Neural cell (in vitro differentiated cells): ENCODE measurements at regions not wholly inside any gene's neighbourhood (a gene's known extent, or its start where the extent isn't known, plus 50 kb on each side); places are given as distances from the start of the nearest gene placed in this dataset.

Source experiments
- H2AFZ ChIP-seq: fragments of 200-600, 300-800 bp; sonication (generic), shearing (Covaris generic); 2 replicates; pipeline ENCODE4 v1.6.0; 2014; ENCODE audit warnings: low read depth, mild to moderate bottlenecking, antibody characterized with exemption, low read length, moderate library complexity
- H3F3A ChIP-seq: fragments of 200-600 bp; shearing (Covaris generic); 2 replicates; pipeline ENCODE4 v1.6.1; 2016; ENCODE audit warnings: mild to moderate bottlenecking, moderate library complexity, mixed read lengths, antibody characterized with exemption, low read length; ENCODE audit not compliant: insufficient read depth, poor library complexity, severe bottlenecking
- H3K27ac ChIP-seq: fragments of 200-600, 300-800 bp; sonication (generic), shearing (Covaris generic); 2 replicates; pipeline ENCODE4 v1.5.1; 2014; ENCODE audit warnings: mild to moderate bottlenecking, low read length, moderate library complexity
- H3K27me3 ChIP-seq: fragments of 300-800, 200-600 bp; sonication (generic), shearing (Covaris generic); 2 replicates; pipeline ENCODE4 v1.6.0; 2014; ENCODE audit warnings: mild to moderate bottlenecking, low read depth, low read length, moderate library complexity; ENCODE audit not compliant: insufficient read depth
- H3K36me3 ChIP-seq: fragments of 300-800, 200-600 bp; sonication (generic), shearing (Covaris generic); 2 replicates; pipeline ENCODE4 v1.5.1; 2014; ENCODE audit warnings: mild to moderate bottlenecking, antibody characterized with exemption, low read length, moderate library complexity; ENCODE audit not compliant: insufficient read depth
- H3K4me2 ChIP-seq: fragments of 300-800, 200-600 bp; sonication (generic), shearing (Covaris generic); 2 replicates; pipeline ENCODE4 v1.6.0; 2014; ENCODE audit warnings: mild to moderate bottlenecking, low read length
- H3K4me3 ChIP-seq: fragments of 300-800, 200-600 bp; sonication (generic), shearing (Covaris generic); 2 replicates; pipeline ENCODE4 v1.5.1; 2014; ENCODE audit warnings: mild to moderate bottlenecking, low read length, moderate library complexity
- H3K79me2 ChIP-seq: fragments of 200-600 bp; shearing (Covaris generic); replicated peaks from 2 replicates; pipeline ENCODE4 v1.6.0; 2014; ENCODE audit warnings: mild to moderate bottlenecking, low read length, moderate library complexity; ENCODE audit not compliant: insufficient read depth
- H3K9ac ChIP-seq: fragments of 300-800, 200-600 bp; sonication (generic), shearing (Covaris generic); 2 replicates; pipeline ENCODE4 v1.6.1; 2016; ENCODE audit warnings: mild to moderate bottlenecking, low read length, mixed read lengths
- H3K9me2 ChIP-seq: fragments of 200-600 bp; shearing (Covaris generic); 2 replicates; pipeline ENCODE4 v1.6.1; 2016; ENCODE audit warnings: mild to moderate bottlenecking, low read length, mixed read lengths; ENCODE audit not compliant: insufficient read depth
- H3K9me3 ChIP-seq: fragments of 200-600, 300-800 bp; sonication (generic), shearing (Covaris generic); 2 replicates; pipeline ENCODE4 v1.6.1; 2016; ENCODE audit warnings: mild to moderate bottlenecking, mixed run types, low read length, moderate library complexity, mixed read lengths
- H4K20me1 ChIP-seq: fragments of 200-600 bp; shearing (Covaris generic); 2 replicates; pipeline ENCODE4 v1.6.1; 2016; ENCODE audit warnings: mild to moderate bottlenecking, mixed run types; ENCODE audit not compliant: insufficient read depth
- EP300 ChIP-seq: fragments of 450-650 bp; conservative IDR thresholded peaks from 2 replicates; pipeline ENCODE4 v1.6.1; 2014; ENCODE audit warnings: antibody characterized with exemption, mild to moderate bottlenecking, moderate library complexity; ENCODE audit not compliant: poor library complexity, severe bottlenecking
- EZH2 ChIP-seq: fragments of 200-600, 300-800 bp; shearing (Covaris generic), sonication (generic); IDR thresholded peaks from 2 replicates; pipeline ENCODE4 v1.6.1; 2014; ENCODE audit warnings: antibody characterized with exemption, low read length, borderline replicate concordance, mild to moderate bottlenecking; ENCODE audit not compliant: insufficient read depth, poor library complexity, severe bottlenecking
- MXI1 ChIP-seq: fragments of 450-650 bp; conservative IDR thresholded peaks from 2 replicates; pipeline ENCODE4 v1.6.1; 2014; ENCODE audit warnings: antibody characterized with exemption, mild to moderate bottlenecking; ENCODE audit not compliant: poor library complexity, severe bottlenecking
- POLR2AphosphoS5 ChIP-seq: IDR thresholded peaks from 2 replicates; pipeline ENCODE4 v1.6.1; 2012
- RAD21 ChIP-seq: fragments of 450-650 bp; conservative IDR thresholded peaks from 2 replicates; pipeline ENCODE4 v1.6.1; 2014; ENCODE audit warnings: antibody characterized with exemption, mild to moderate bottlenecking, moderate library complexity
- SMC3 ChIP-seq: fragments of 450-650 bp; conservative IDR thresholded peaks from 2 replicates; pipeline ENCODE4 v1.6.1; 2014; ENCODE audit warnings: antibody characterized with exemption, mild to moderate bottlenecking, moderate library complexity; ENCODE audit not compliant: poor library complexity
- TAF1 ChIP-seq: IDR thresholded peaks from 2 replicates; pipeline ENCODE4 v1.6.1; 2012; ENCODE audit warnings: low read depth
- TF ChIP-seq, protein P1 (sequence below): fragments of 450-650 bp; IDR thresholded peaks from 2 replicates; pipeline ENCODE4 v1.5.1; 2014; ENCODE audit warnings: antibody characterized with exemption, mild to moderate bottlenecking, moderate library complexity; ENCODE audit not compliant: poor library complexity, severe bottlenecking
- TF ChIP-seq, protein P2 (sequence below): IDR thresholded peaks from 2 replicates; pipeline ENCODE4 v1.6.1; 2012; ENCODE audit warnings: borderline replicate concordance

DNA sequence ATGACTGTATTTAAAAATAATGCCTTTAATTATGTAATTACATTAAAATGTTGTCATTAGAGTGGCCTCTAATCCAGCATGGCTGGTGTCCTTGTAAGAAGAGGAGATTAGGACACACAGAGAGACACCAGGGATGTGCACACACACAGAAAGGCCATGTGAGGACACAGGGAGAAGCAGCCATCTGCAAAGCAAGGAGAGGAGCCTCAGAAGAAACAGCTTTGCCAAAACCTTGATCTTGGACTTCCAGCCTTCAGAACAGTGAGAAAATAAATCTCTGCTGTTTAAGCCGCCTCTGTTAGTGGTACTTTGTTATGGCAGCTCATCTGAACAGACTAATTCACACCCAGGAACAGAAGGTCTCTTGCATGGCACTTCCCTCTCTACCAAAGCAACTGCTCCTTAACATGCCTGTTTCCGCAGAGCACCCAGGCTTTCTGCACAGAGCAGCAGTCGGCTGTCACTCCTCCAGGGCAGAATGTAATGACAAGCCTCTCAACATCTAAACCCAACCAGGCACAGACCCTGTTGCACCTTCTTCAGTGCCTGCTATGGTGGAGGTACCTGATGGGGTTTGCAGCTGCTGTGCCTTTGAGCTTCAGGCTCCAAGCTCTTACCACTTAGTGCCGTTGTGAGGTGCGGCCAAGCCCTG is 377.7 kb downstream of the TDRD15 start:
- Histone ChIP-seq H3K36me3 (no peaks in the 10 kb centered on the region), H3K9me2 (no peaks in the 10 kb centered on the region), H4K20me1 (no peaks in the 10 kb centered on the region), H3K79me2 (no peaks in the 10 kb centered on the region), H3K27me3 (no peaks in the 10 kb centered on the region), H3K4me2 (no peak overlapping the region), H2AFZ (no peak overlapping the region), H3K9ac (no peak overlapping the region), H3K4me3 (no peak overlapping the region), H3K9me3 (no peaks in the 10 kb centered on the region), H3K27ac (no peak overlapping the region), H3F3A (no peaks in the 10 kb centered on the region)
- TF ChIP-seq, protein P1, sequence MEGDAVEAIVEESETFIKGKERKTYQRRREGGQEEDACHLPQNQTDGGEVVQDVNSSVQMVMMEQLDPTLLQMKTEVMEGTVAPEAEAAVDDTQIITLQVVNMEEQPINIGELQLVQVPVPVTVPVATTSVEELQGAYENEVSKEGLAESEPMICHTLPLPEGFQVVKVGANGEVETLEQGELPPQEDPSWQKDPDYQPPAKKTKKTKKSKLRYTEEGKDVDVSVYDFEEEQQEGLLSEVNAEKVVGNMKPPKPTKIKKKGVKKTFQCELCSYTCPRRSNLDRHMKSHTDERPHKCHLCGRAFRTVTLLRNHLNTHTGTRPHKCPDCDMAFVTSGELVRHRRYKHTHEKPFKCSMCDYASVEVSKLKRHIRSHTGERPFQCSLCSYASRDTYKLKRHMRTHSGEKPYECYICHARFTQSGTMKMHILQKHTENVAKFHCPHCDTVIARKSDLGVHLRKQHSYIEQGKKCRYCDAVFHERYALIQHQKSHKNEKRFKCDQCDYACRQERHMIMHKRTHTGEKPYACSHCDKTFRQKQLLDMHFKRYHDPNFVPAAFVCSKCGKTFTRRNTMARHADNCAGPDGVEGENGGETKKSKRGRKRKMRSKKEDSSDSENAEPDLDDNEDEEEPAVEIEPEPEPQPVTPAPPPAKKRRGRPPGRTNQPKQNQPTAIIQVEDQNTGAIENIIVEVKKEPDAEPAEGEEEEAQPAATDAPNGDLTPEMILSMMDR: no peak
- TF ChIP-seq TAF1 (no peak), EZH2 (no peak)

DNA sequence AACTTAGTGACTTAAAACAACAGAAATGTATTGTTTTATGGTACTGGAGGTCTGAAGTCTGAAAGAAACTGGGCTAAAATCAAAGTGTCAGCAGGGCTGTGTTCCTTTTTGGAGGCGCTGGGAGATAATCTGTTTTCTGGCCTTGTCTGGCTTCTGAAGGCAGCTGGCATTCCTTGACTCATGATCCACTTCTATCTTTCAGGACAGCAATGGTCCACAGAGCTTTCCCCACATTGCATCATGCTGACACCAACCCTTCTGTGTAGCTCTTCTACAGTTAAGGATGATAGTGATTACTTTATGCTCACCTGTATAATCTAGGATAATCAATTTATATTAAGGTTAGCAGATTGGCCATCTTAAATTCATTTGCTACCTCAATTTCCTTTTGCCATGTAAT is 392.1 kb downstream of the TDRD15 start:
- H3K27ac ChIP-seq: no peak overlapping the region
- H2AFZ ChIP-seq: no peak overlapping the region
- no peaks in the 10 kb centered on the region for H4K20me1 ChIP-seq
- H3K36me3 ChIP-seq: no peaks in the 10 kb centered on the region
- TF ChIP-seq EZH2 (no peak), SMC3 (no peak), POLR2AphosphoS5 (no peak), TAF1 (no peak), EP300 (no peak), RAD21 (no peak), MXI1 (no peak)
- TF ChIP-seq, protein P2, sequence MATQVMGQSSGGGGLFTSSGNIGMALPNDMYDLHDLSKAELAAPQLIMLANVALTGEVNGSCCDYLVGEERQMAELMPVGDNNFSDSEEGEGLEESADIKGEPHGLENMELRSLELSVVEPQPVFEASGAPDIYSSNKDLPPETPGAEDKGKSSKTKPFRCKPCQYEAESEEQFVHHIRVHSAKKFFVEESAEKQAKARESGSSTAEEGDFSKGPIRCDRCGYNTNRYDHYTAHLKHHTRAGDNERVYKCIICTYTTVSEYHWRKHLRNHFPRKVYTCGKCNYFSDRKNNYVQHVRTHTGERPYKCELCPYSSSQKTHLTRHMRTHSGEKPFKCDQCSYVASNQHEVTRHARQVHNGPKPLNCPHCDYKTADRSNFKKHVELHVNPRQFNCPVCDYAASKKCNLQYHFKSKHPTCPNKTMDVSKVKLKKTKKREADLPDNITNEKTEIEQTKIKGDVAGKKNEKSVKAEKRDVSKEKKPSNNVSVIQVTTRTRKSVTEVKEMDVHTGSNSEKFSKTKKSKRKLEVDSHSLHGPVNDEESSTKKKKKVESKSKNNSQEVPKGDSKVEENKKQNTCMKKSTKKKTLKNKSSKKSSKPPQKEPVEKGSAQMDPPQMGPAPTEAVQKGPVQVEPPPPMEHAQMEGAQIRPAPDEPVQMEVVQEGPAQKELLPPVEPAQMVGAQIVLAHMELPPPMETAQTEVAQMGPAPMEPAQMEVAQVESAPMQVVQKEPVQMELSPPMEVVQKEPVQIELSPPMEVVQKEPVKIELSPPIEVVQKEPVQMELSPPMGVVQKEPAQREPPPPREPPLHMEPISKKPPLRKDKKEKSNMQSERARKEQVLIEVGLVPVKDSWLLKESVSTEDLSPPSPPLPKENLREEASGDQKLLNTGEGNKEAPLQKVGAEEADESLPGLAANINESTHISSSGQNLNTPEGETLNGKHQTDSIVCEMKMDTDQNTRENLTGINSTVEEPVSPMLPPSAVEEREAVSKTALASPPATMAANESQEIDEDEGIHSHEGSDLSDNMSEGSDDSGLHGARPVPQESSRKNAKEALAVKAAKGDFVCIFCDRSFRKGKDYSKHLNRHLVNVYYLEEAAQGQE: no peak
- TF ChIP-seq, protein P1: no peak
- no peaks in the 10 kb centered on the region for H3K79me2 ChIP-seq
- H3K9ac ChIP-seq: no peak overlapping the region
- H3K9me2 ChIP-seq: no peaks in the 10 kb centered on the region
- H3K4me3 ChIP-seq: no peak overlapping the region
- H3K27me3 ChIP-seq: no peaks in the 10 kb centered on the region
- H3F3A ChIP-seq: peaks cover 3% of the 10 kb centered on the region
- H3K4me2 ChIP-seq: no peak overlapping the region
- no peaks in the 10 kb centered on the region for H3K9me3 ChIP-seq
